K562 (cell line): ENCODE measurements at regions not wholly inside any gene's neighbourhood (a gene's known extent, or its start where the extent isn't known, plus 50 kb on each side); places are given as distances from the start of the nearest gene placed in this dataset.

ENCODE experiments used
- CEBPB ChIP-seq: fragments of 450-650 bp; IDR thresholded peaks from 2 replicates; pipeline ENCODE4 v1.6.1; 2016; ENCODE audit warnings: missing genetic modification characterization, missing compliant biosample characterization
- CEBPG ChIP-seq, 3 experiments: fragments of 200-800 bp in 1 of 3; sonication (Bioruptor generic) in 1 of 3; sonication (generic) in 1 of 3; formaldehyde crosslinking in 1 of 3; IDR thresholded peaks in 2 of 3; conservative IDR thresholded peaks in 1 of 3; 2 replicates each; pipeline versions ENCODE4 v1.6.1 to v1.8.0; 2016 to 2022; ENCODE audit warnings: missing compliant biosample characterization in 2 of 3, missing genetic modification characterization in 2 of 3, mild to moderate bottlenecking in 1 of 3, missing genetic modification reagents in 1 of 3
- CREBBP ChIP-seq: IDR thresholded peaks from one replicate; pipeline ENCODE4 v1.6.1; 2012; ENCODE audit warnings: low read depth, mild to moderate bottlenecking, control low read depth, inconsistent platforms, low read length
- EGR1 ChIP-seq: fragments of 450-650 bp; conservative IDR thresholded peaks from 2 replicates; pipeline ENCODE4 v1.6.1; 2017; ENCODE audit warnings: mild to moderate bottlenecking
- FIP1L1 ChIP-seq: fragments of 200-400 bp; formaldehyde crosslinking; IDR thresholded peaks from 2 replicates; pipeline ENCODE4 v1.6.1; 2018; ENCODE audit warnings: mild to moderate bottlenecking, low read depth, low read length; ENCODE audit not compliant: poor library complexity, severe bottlenecking
- MXI1 ChIP-seq: IDR thresholded peaks from 2 replicates; pipeline ENCODE4 v1.6.1; 2011; ENCODE audit warnings: low read depth, mild to moderate bottlenecking, improper control_type of control experiment, low read length
- NRF1 ChIP-seq, 2 experiments: fragments of 450-650 bp; IDR thresholded peaks in 1 of 2; conservative IDR thresholded peaks in 1 of 2; 2 replicates each; pipeline ENCODE4 v1.6.1; 2014; ENCODE audit warnings: mild to moderate bottlenecking in 2 of 2
- ZBTB8A ChIP-seq: fragments of 450-650 bp; IDR thresholded peaks from 2 replicates; pipeline ENCODE4 v1.6.1; 2018; ENCODE audit warnings: mild to moderate bottlenecking, moderate library complexity; ENCODE audit not compliant: partially characterized antibody
- TF ChIP-seq, protein P1 (sequence below): sonication (generic); formaldehyde crosslinking; IDR thresholded peaks from 2 replicates; pipeline ENCODE4 v1.9.0; 2022; ENCODE audit warnings: mild to moderate bottlenecking, missing genetic modification reagents
- TF ChIP-seq, protein P2 (sequence below): sonication (generic); formaldehyde crosslinking; IDR thresholded peaks from 2 replicates; pipeline ENCODE4 v1.8.0; 2022; ENCODE audit warnings: missing genetic modification reagents, mild to moderate bottlenecking, borderline replicate concordance
- TF ChIP-seq, protein P3 (sequence below): sonication (generic); formaldehyde crosslinking; IDR thresholded peaks from 2 replicates; pipeline ENCODE4 v1.8.0; 2023; ENCODE audit warnings: mild to moderate bottlenecking, missing genetic modification reagents
- TF ChIP-seq, protein P4 (sequence below), 2 experiments: fragments of 450-650 bp; IDR thresholded peaks; 2 replicates each; pipeline ENCODE4 v1.6.1; 2016

DNA sequence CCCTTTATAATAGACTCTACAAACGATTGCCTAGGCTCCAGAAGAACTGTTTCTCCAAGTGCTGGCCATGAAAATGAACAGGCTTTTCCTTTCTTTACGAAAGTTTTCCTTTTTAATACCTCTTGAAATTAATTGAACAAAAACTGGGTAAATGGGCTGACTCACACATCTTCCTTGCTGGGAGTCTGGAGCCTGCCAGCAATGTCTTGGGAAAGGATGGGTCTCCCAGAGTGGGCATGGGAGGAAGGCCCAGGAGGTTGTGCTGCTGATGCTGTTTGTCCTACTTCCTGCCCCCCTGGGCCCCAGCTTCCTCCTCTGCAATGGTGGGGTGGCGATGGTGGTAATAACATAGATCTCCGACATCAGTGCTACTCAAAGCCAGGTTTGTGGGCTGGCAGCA is 174.1 kb downstream of the RPS24 start:
- TF ChIP-seq FIP1L1 (no peak), EGR1 (no peak), CEBPB (no peak), ZBTB8A (no peak), MXI1 (no peak), NRF1 (conservative IDR thresholded peaks at IDR 0.05 in 1 of 2, IDR thresholded peaks at IDR 0.05 in 1 of 2) (no peak), CEBPG (CRISPR knock-in tag; IDR thresholded peaks at IDR 0.05) (no peak), CEBPG (tag; conservative IDR thresholded peaks at IDR 0.05 in 1 of 2, IDR thresholded peaks at IDR 0.05 in 1 of 2) (no peak), CREBBP (no peak)
- TF ChIP-seq, protein P1, sequence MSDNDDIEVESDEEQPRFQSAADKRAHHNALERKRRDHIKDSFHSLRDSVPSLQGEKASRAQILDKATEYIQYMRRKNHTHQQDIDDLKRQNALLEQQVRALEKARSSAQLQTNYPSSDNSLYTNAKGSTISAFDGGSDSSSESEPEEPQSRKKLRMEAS (CRISPR knock-in tag): no peak
- TF ChIP-seq, protein P2, sequence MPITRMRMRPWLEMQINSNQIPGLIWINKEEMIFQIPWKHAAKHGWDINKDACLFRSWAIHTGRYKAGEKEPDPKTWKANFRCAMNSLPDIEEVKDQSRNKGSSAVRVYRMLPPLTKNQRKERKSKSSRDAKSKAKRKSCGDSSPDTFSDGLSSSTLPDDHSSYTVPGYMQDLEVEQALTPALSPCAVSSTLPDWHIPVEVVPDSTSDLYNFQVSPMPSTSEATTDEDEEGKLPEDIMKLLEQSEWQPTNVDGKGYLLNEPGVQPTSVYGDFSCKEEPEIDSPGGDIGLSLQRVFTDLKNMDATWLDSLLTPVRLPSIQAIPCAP (CRISPR knock-in tag): no peak
- TF ChIP-seq, protein P3, sequence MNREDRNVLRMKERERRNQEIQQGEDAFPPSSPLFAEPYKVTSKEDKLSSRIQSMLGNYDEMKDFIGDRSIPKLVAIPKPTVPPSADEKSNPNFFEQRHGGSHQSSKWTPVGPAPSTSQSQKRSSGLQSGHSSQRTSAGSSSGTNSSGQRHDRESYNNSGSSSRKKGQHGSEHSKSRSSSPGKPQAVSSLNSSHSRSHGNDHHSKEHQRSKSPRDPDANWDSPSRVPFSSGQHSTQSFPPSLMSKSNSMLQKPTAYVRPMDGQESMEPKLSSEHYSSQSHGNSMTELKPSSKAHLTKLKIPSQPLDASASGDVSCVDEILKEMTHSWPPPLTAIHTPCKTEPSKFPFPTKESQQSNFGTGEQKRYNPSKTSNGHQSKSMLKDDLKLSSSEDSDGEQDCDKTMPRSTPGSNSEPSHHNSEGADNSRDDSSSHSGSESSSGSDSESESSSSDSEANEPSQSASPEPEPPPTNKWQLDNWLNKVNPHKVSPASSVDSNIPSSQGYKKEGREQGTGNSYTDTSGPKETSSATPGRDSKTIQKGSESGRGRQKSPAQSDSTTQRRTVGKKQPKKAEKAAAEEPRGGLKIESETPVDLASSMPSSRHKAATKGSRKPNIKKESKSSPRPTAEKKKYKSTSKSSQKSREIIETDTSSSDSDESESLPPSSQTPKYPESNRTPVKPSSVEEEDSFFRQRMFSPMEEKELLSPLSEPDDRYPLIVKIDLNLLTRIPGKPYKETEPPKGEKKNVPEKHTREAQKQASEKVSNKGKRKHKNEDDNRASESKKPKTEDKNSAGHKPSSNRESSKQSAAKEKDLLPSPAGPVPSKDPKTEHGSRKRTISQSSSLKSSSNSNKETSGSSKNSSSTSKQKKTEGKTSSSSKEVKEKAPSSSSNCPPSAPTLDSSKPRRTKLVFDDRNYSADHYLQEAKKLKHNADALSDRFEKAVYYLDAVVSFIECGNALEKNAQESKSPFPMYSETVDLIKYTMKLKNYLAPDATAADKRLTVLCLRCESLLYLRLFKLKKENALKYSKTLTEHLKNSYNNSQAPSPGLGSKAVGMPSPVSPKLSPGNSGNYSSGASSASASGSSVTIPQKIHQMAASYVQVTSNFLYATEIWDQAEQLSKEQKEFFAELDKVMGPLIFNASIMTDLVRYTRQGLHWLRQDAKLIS (CRISPR knock-in tag): no peak
- TF ChIP-seq, protein P4, sequence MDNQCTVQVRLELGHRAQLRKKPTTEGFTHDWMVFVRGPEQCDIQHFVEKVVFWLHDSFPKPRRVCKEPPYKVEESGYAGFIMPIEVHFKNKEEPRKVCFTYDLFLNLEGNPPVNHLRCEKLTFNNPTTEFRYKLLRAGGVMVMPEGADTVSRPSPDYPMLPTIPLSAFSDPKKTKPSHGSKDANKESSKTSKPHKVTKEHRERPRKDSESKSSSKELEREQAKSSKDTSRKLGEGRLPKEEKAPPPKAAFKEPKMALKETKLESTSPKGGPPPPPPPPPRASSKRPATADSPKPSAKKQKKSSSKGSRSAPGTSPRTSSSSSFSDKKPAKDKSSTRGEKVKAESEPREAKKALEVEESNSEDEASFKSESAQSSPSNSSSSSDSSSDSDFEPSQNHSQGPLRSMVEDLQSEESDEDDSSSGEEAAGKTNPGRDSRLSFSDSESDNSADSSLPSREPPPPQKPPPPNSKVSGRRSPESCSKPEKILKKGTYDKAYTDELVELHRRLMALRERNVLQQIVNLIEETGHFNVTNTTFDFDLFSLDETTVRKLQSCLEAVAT (IDR thresholded peaks at IDR 0.05): no peak
